K562 (cell line): ENCODE measurements at regions not wholly inside any gene's neighbourhood (a gene's known extent, or its start where the extent isn't known, plus 50 kb on each side); places are given as distances from the start of the nearest gene placed in this dataset.

Source experiments
- ATAC-seq: fragments of 200-7000 bp; cut with Tn5 transposase; 3 replicates; pipeline ENCODE4 v1.9.1; 2020; ENCODE audit warnings: moderate library complexity
- BruUV-seq: library from RNA; stranded (reverse); fragments of 400-500 nt; replicated peaks from 2 replicates; lab custom pipeline; 2021; lab: Mats Ljungman, UMichigan
- CTCF ChIA-PET: fragments of 300-600 bp; formaldehyde crosslinking; extraction: SDS; loops from one replicate; lab custom pipeline; 2021; ENCODE audit warnings: low intra/inter-chr PET ratio; lab: Yijun Ruan, JAX
- POLR2A ChIA-PET: fragments of 300-600, 350-650 bp; sonication (Branson Sonifier 250); formaldehyde crosslinking; extraction: SDS; loops from one replicate; lab custom pipeline; 2021; ENCODE audit warnings: antibody characterized with exemption, inconsistent platforms; lab: Yijun Ruan, JAX
- DNase-seq, 4 experiments: peaks; one replicate each; pipeline versions ENCODE4 v3.0.0 to v3.0.0-alpha.2; 2011 to 2018; ENCODE audit warnings: low spot score in 3 of 4, mixed read lengths in 3 of 4; ENCODE audit errors: extremely low read depth in 1 of 4
- FAIRE-seq: peaks from 2 replicates; lab custom pipeline; 2011; peaks lifted over from hg19 to GRCh38; lab: Jason Lieb, UNC
- H2AFZ ChIP-seq: 2 replicates; pipeline ENCODE4 v1.6.0; 2011; ENCODE audit warnings: low read depth, low read length, control low read depth, inconsistent platforms
- H3K27ac ChIP-seq: fragments of 200-600 bp; 3 replicates; pipeline ENCODE4 v1.8.0; 2011; ENCODE audit warnings: low read depth, mild to moderate bottlenecking, control low read depth, inconsistent platforms, low read length, moderate library complexity, mixed read lengths; ENCODE audit errors: extremely low read depth
- H3K27me3 ChIP-seq, 2 experiments: fragments of 300-600 bp in 1 of 2; 2 replicates in 1 of 2; 3 replicates in 1 of 2; pipeline versions ENCODE4 v1.6.0 to v1.8.0; 2011; ENCODE audit warnings: inconsistent platforms in 2 of 2, low read length in 2 of 2, mild to moderate bottlenecking in 1 of 2, mixed read lengths in 1 of 2, moderate library complexity in 1 of 2; ENCODE audit not compliant: control insufficient read depth in 2 of 2, insufficient read depth in 2 of 2
- H3K36me3 ChIP-seq: fragments of 300-600 bp; 3 replicates; pipeline ENCODE4 v1.8.0; 2011; ENCODE audit warnings: mild to moderate bottlenecking, low read length, inconsistent platforms; ENCODE audit not compliant: control insufficient read depth, insufficient read depth
- H3K4me1 ChIP-seq, 2 experiments: fragments of 200-600 bp in 1 of 2; replicated peaks in 1 of 2; 2 replicates in 1 of 2; 3 replicates in 1 of 2; pipeline versions ENCODE4 v1.5.1 to v1.8.0; 2011; ENCODE audit warnings: inconsistent platforms in 2 of 2, low read length in 2 of 2, mild to moderate bottlenecking in 1 of 2, mixed read lengths in 1 of 2, moderate library complexity in 1 of 2; ENCODE audit not compliant: control insufficient read depth in 2 of 2, insufficient read depth in 2 of 2
- H3K4me2 ChIP-seq: 2 replicates; pipeline ENCODE4 v1.6.1; 2011; ENCODE audit warnings: low read length, control low read depth, inconsistent platforms, mixed read lengths; ENCODE audit not compliant: insufficient read depth
- H3K4me3 ChIP-seq: fragments of 200-600 bp; sonication (generic), shearing (Covaris generic); 2 replicates; pipeline ENCODE4 v1.5.1; 2016; ENCODE audit warnings: control low read depth, inconsistent platforms
- H3K79me2 ChIP-seq: fragments of 200-600 bp; 3 replicates; pipeline ENCODE4 v1.8.0; 2011; ENCODE audit warnings: low read length, inconsistent platforms; ENCODE audit not compliant: control insufficient read depth, insufficient read depth
- H3K9ac ChIP-seq, 2 experiments: 2 replicates each; pipeline versions ENCODE4 v1.6.0 to v1.6.1; 2011; ENCODE audit warnings: low read depth in 2 of 2, low read length in 2 of 2, control low read depth in 1 of 2, inconsistent platforms in 1 of 2, mild to moderate bottlenecking in 1 of 2, mixed read lengths in 1 of 2; ENCODE audit not compliant: insufficient read depth in 1 of 2
- H3K9me1 ChIP-seq: one replicate; pipeline ENCODE4 v1.6.0; 2011; ENCODE audit warnings: inconsistent platforms, mild to moderate bottlenecking, low read length, moderate library complexity; ENCODE audit not compliant: control insufficient read depth, insufficient read depth
- H3K9me3 ChIP-seq: replicated peaks from 2 replicates; pipeline ENCODE4 v1.5.1; 2011; ENCODE audit warnings: low read depth, low read length, inconsistent platforms; ENCODE audit not compliant: control insufficient read depth, insufficient read depth
- H4K20me1 ChIP-seq: replicated peaks from 2 replicates; pipeline ENCODE4 v1.6.1; 2011; ENCODE audit warnings: low read length, inconsistent platforms, mixed read lengths; ENCODE audit not compliant: control insufficient read depth, insufficient read depth
- BRF1 ChIP-seq: IDR thresholded peaks from 3 replicates; pipeline ENCODE4 v1.6.1; 2011; ENCODE audit warnings: borderline replicate concordance, mild to moderate bottlenecking; ENCODE audit not compliant: insufficient read length; ENCODE audit errors: extremely low read depth
- HDAC3 ChIP-seq: fragments of 450-650 bp; IDR thresholded peaks from 2 replicates; pipeline ENCODE4 v1.6.1; 2018; ENCODE audit warnings: borderline replicate concordance, mild to moderate bottlenecking, moderate library complexity; ENCODE audit not compliant: partially characterized antibody
- HMBOX1 ChIP-seq: sonication (generic); IDR thresholded peaks from 2 replicates; pipeline ENCODE4 v1.6.1; 2016
- PHB ChIP-seq: fragments of 250-450 bp; sonication (Bioruptor Pico); IDR thresholded peaks from 2 replicates; pipeline ENCODE4 v1.5.0; 2021
- PHF20 ChIP-seq: fragments of 450-650 bp; IDR thresholded peaks from 2 replicates; pipeline ENCODE4 v1.6.1; 2018; ENCODE audit not compliant: partially characterized antibody
- SAFB ChIP-seq: fragments of 200-400 bp; formaldehyde crosslinking; IDR thresholded peaks from 2 replicates; pipeline ENCODE4 v1.6.1; 2017; ENCODE audit warnings: low read depth, low read length, borderline replicate concordance
- SLC30A9 ChIP-seq: fragments of 250-450 bp; sonication (Bioruptor Pico); IDR thresholded peaks from 2 replicates; pipeline ENCODE4 v1.8.0; 2022; ENCODE audit warnings: mild to moderate bottlenecking, moderate library complexity
- SMARCA5 ChIP-seq: fragments of 450-650 bp; IDR thresholded peaks from 2 replicates; pipeline ENCODE4 v1.6.1; 2016
- ZFP36 ChIP-seq: fragments of 150-350 bp; IDR thresholded peaks from 2 replicates; pipeline ENCODE4 v1.6.1; 2018; ENCODE audit warnings: low read length, low read depth; ENCODE audit not compliant: partially characterized antibody
- ZNF431 ChIP-seq: sonication (generic); formaldehyde crosslinking; IDR thresholded peaks from 2 replicates; pipeline ENCODE4 v1.8.0; 2022; ENCODE audit warnings: mild to moderate bottlenecking, missing genetic modification reagents
- WGBS: fragments of 100-300 bp; shearing (Covaris generic); methylation state at CpG from one replicate; pipeline ENCODE4 v1.1.6; 2016; ENCODE audit warnings: low coverage, mixed read lengths; ENCODE audit not compliant: insufficient coverage; ENCODE audit errors: missing lambda C conversion rate; 5-methylcytosine and 5-hydroxymethylcytosine counted together
- in situ Hi-C: fragments of 300-500 bp; cut with MboI; formaldehyde crosslinking; loops from 4 replicates; pipeline ENCODE4 v1.15.0; 2018; ENCODE audit warnings: inconsistent platforms, mixed read lengths
- intact Hi-C: fragments of 100-400 bp; cut with micrococcal nuclease; formaldehyde crosslinking; loops from 2 replicates; pipeline ENCODE4 v1.14.2; 2022

- H2AFZ ChIP-seq = no peak overlapping the region
- WGBS = 2% methylated on average over 7 of the region's 7 CpGs
- BruUV-seq = no TSS peak
- intact Hi-C loops = no loop called here
- no peaks in the 10 kb centered on the region for H3K36me3 ChIP-seq
- H4K20me1 ChIP-seq = peaks cover 15% of the 10 kb centered on the region
- in situ Hi-C loops = no loop called here
- CTCF ChIA-PET = no interaction called here
- ATAC-seq (no peak), FAIRE-seq (no peak), DNase-seq (no peak)
- TF ChIP-seq PHB (no peak), HMBOX1 (no peak), SLC30A9 (no peak), HDAC3 (no peak), PHF20 (no peak), BRF1 (no peak), SAFB (no peak), SMARCA5 (no peak), ZFP36 (no peak), ZNF431 (no peak)
- POLR2A ChIA-PET = no interaction called here
- H3K79me2 ChIP-seq = no peaks in the 10 kb centered on the region
- no peaks in the 10 kb centered on the region for H3K4me1 ChIP-seq
- peaks cover 19 to 55% of the 10 kb centered on the region in 2 experiments; a peak in 4 of 5 replicates for H3K27me3 ChIP-seq
- no peak overlapping the region for H3K27ac ChIP-seq
- H3K9ac ChIP-seq = no peak overlapping the region
- H3K4me3 ChIP-seq = no peak overlapping the region
- H3K4me2 ChIP-seq = no peak overlapping the region
- H3K9me1 ChIP-seq = no peaks in the 10 kb centered on the region
- H3K9me3 ChIP-seq = no peaks in the 10 kb centered on the region
Measured at GRCh38 chr1:228940526-228940925, 205.2 kb downstream of the RHOU start.
